Keratinocyte (primary cell): ENCODE measurements at regions not wholly inside any gene's neighbourhood (a gene's known extent, or its start where the extent isn't known, plus 50 kb on each side); places are given as distances from the start of the nearest gene placed in this dataset.

Experiments used
- CTCF ChIP-seq, 3 experiments: IDR thresholded peaks in 1 of 3; conservative IDR thresholded peaks in 1 of 3; optimal IDR thresholded peaks in 1 of 3; 2 replicates in 2 of 3; 3 replicates in 1 of 3; pipeline versions ENCODE3 to v1.5.1; 2011; ENCODE audit warnings: low read length in 3 of 3, mild to moderate bottlenecking in 3 of 3, moderate library complexity in 2 of 3, control low read depth in 1 of 3, inconsistent platforms in 1 of 3; ENCODE audit not compliant: insufficient read depth in 2 of 3; ENCODE audit errors: extremely low read depth in 1 of 3
- EZH2 ChIP-seq: IDR thresholded peaks from one replicate; pipeline ENCODE4 v1.6.1; 2012; ENCODE audit warnings: inconsistent platforms, mild to moderate bottlenecking, low read length, moderate library complexity

- TF ChIP-seq CTCF (optimal IDR thresholded peaks at IDR 0.05 in 1 of 3, IDR thresholded peaks at IDR 0.05 in 1 of 3, conservative IDR thresholded peaks at IDR 0.05 in 1 of 3; ENCODE audit: extremely low read depth in 1 of 3, insufficient read depth in 2 of 3, low read length in 3 of 3) (no peak), EZH2 (no peak)
Observed at GRCh38 chr16:51012396-51012795, 138.7 kb downstream of the SALL1 start.
